ENCODE measurements at regions not wholly inside any gene's neighbourhood (a gene's known extent, or its start where the extent isn't known, plus 50 kb on each side); places are given as distances from the start of the nearest gene placed in this dataset.

- H4K20me1 ChIP-seq = no peaks in the 10 kb centered on the region
- no peak overlapping the region for H3K9ac ChIP-seq
- H3K4me1 ChIP-seq = no peaks in the 10 kb centered on the region
- no peak overlapping the region for H3K27ac ChIP-seq
- no peaks in the 10 kb centered on the region for H3K36me3 ChIP-seq
- no peak overlapping the region for H3K4me3 ChIP-seq
- no peaks in the 10 kb centered on the region for H3K27me3 ChIP-seq
- H3K9me3 ChIP-seq = no peaks in the 10 kb centered on the region
- H3K4me2 ChIP-seq = no peak overlapping the region
- no peak for TF ChIP-seq Cebpa-rat (IDR thresholded peaks at IDR 0.05)
These were observed 1469.3 kb downstream of the AACS start for GRCh38 chr12:126534495-126534894.

- Histone ChIP-seq H3K4me2 (no peak overlapping the region), H4K20me1 (no peaks in the 10 kb centered on the region), H3K9ac (no peak overlapping the region), H3K36me3 (no peaks in the 10 kb centered on the region), H3K4me1 (no peaks in the 10 kb centered on the region), H3K27me3 (no peaks in the 10 kb centered on the region), H3K4me3 (no peak overlapping the region), H3K27ac (no peak overlapping the region), H3K9me3 (no peaks in the 10 kb centered on the region)
- no peak for TF ChIP-seq Cebpa-rat (IDR thresholded peaks at IDR 0.05)
These were observed 1469.7 kb downstream of the AACS start for GRCh38 chr12:126534942-126535341.

GRCh38 chr12:126535971-126536370, 1470.7 kb downstream of the AACS start:
- Histone ChIP-seq H3K27ac (no peak overlapping the region), H4K20me1 (no peaks in the 10 kb centered on the region), H3K4me1 (no peaks in the 10 kb centered on the region), H3K4me2 (no peak overlapping the region), H3K27me3 (no peaks in the 10 kb centered on the region), H3K9ac (no peak overlapping the region), H3K9me3 (no peaks in the 10 kb centered on the region), H3K36me3 (no peaks in the 10 kb centered on the region), H3K4me3 (no peak overlapping the region)
- no peak for TF ChIP-seq Cebpa-rat (IDR thresholded peaks at IDR 0.05)

GRCh38 chr12:126537961-126538530, 1472.8 kb downstream of the AACS start:
- Histone ChIP-seq H4K20me1 (no peaks in the 10 kb centered on the region), H3K4me2 (no peak overlapping the region), H3K36me3 (no peaks in the 10 kb centered on the region), H3K27me3 (no peaks in the 10 kb centered on the region), H3K4me1 (no peaks in the 10 kb centered on the region), H3K4me3 (no peak overlapping the region), H3K9me3 (no peaks in the 10 kb centered on the region), H3K9ac (no peak overlapping the region), H3K27ac (no peak overlapping the region)
- no peak for TF ChIP-seq Cebpa-rat (IDR thresholded peaks at IDR 0.05)

- no peaks in the 10 kb centered on the region for H3K9me3 ChIP-seq
- no peaks in the 10 kb centered on the region for H3K4me1 ChIP-seq
- H3K4me2 ChIP-seq = no peak overlapping the region
- H3K4me3 ChIP-seq = no peak overlapping the region
- no peaks in the 10 kb centered on the region for H3K27me3 ChIP-seq
- H4K20me1 ChIP-seq = no peaks in the 10 kb centered on the region
- H3K27ac ChIP-seq = no peak overlapping the region
- no peaks in the 10 kb centered on the region for H3K36me3 ChIP-seq
- H3K9ac ChIP-seq = no peak overlapping the region
- TF ChIP-seq Cebpa-rat (IDR thresholded peaks at IDR 0.05) = no peak
These were observed 1473.7 kb downstream of the AACS start for GRCh38 chr12:126538888-126539287.

- no peaks in the 10 kb centered on the region for H4K20me1 ChIP-seq
- H3K4me2 ChIP-seq = no peak overlapping the region
- H3K4me3 ChIP-seq = no peak overlapping the region
- TF ChIP-seq Cebpa-rat (IDR thresholded peaks at IDR 0.05) = no peak
- no peaks in the 10 kb centered on the region for H3K36me3 ChIP-seq
- no peak overlapping the region for H3K9ac ChIP-seq
- H3K27ac ChIP-seq = no peak overlapping the region
- no peaks in the 10 kb centered on the region for H3K27me3 ChIP-seq
- no peaks in the 10 kb centered on the region for H3K4me1 ChIP-seq
- peaks cover 3% of the 10 kb centered on the region; the same call in 1 of the 2 replicates for H3K9me3 ChIP-seq
These were observed 1480.2 kb downstream of the AACS start for GRCh38 chr12:126545411-126545810.

- Histone ChIP-seq H3K4me1 (no peaks in the 10 kb centered on the region), H3K27me3 (no peaks in the 10 kb centered on the region), H3K36me3 (no peaks in the 10 kb centered on the region), H3K27ac (no peak overlapping the region), H3K9ac (no peak overlapping the region), H3K4me3 (no peak overlapping the region), H3K4me2 (no peak overlapping the region), H3K9me3 (peaks cover 3% of the 10 kb centered on the region; the same call in 1 of the 2 replicates), H4K20me1 (no peaks in the 10 kb centered on the region)
- no peak for TF ChIP-seq Cebpa-rat (IDR thresholded peaks at IDR 0.05)
These were observed 1482.7 kb downstream of the AACS start for GRCh38 chr12:126547905-126548304.

GRCh38 chr12:126551869-126552268, 1486.6 kb downstream of the AACS start:
- Histone ChIP-seq H3K9ac (no peak overlapping the region), H3K36me3 (no peaks in the 10 kb centered on the region), H4K20me1 (no peaks in the 10 kb centered on the region), H3K9me3 (no peaks in the 10 kb centered on the region), H3K27me3 (no peaks in the 10 kb centered on the region), H3K4me3 (no peak overlapping the region), H3K4me1 (no peaks in the 10 kb centered on the region), H3K27ac (no peak overlapping the region), H3K4me2 (no peak overlapping the region)
- TF ChIP-seq Cebpa-rat (IDR thresholded peaks at IDR 0.05) = no peak

GRCh38 chr12:126554625-126555024, 1489.4 kb downstream of the AACS start:
- Histone ChIP-seq H3K36me3 (no peaks in the 10 kb centered on the region), H3K9me3 (no peaks in the 10 kb centered on the region), H3K9ac (no peak overlapping the region), H3K4me1 (no peaks in the 10 kb centered on the region), H3K27me3 (no peaks in the 10 kb centered on the region), H3K27ac (no peak overlapping the region), H3K4me2 (no peak overlapping the region), H3K4me3 (no peak overlapping the region), H4K20me1 (no peaks in the 10 kb centered on the region)
- no peak for TF ChIP-seq Cebpa-rat (IDR thresholded peaks at IDR 0.05)

- TF ChIP-seq Cebpa-rat (IDR thresholded peaks at IDR 0.05) = no peak
- Histone ChIP-seq H3K27ac (no peak overlapping the region), H3K36me3 (no peaks in the 10 kb centered on the region)
These were observed 1492.4 kb downstream of the AACS start for GRCh38 chr12:126557659-126558058.

GRCh38 chr12:126558219-126558618, 1493.0 kb downstream of the AACS start:
- no peaks in the 10 kb centered on the region for H3K9me3 ChIP-seq
- H3K4me2 ChIP-seq = no peak overlapping the region
- H3K27me3 ChIP-seq = no peaks in the 10 kb centered on the region
- H3K36me3 ChIP-seq = no peaks in the 10 kb centered on the region
- H3K4me3 ChIP-seq = no peak overlapping the region
- no peaks in the 10 kb centered on the region for H3K4me1 ChIP-seq
- no peak for TF ChIP-seq Cebpa-rat (IDR thresholded peaks at IDR 0.05)
- no peak overlapping the region for H3K27ac ChIP-seq
- no peaks in the 10 kb centered on the region for H4K20me1 ChIP-seq
- no peak overlapping the region for H3K9ac ChIP-seq

More at GRCh38 chr12:126557659-126558058, 1492.4 kb downstream of the AACS start:
- H3K4me3 ChIP-seq = no peak overlapping the region
- no peaks in the 10 kb centered on the region for H3K9me3 ChIP-seq
- H3K4me2 ChIP-seq = no peak overlapping the region
- no peaks in the 10 kb centered on the region for H3K4me1 ChIP-seq
- H3K27me3 ChIP-seq = no peaks in the 10 kb centered on the region
- H4K20me1 ChIP-seq = no peaks in the 10 kb centered on the region
- no peak overlapping the region for H3K9ac ChIP-seq
